ENCODE measurements at regions not wholly inside any gene's neighbourhood (a gene's known extent, or its start where the extent isn't known, plus 50 kb on each side); places are given as distances from the start of the nearest gene placed in this dataset.

- DNase-seq (ENCODE audit: low read depth), result no peak
Measured at GRCh38 chr11:95302211-95302610, 71.2 kb upstream of the SESN3 start.

DNA sequence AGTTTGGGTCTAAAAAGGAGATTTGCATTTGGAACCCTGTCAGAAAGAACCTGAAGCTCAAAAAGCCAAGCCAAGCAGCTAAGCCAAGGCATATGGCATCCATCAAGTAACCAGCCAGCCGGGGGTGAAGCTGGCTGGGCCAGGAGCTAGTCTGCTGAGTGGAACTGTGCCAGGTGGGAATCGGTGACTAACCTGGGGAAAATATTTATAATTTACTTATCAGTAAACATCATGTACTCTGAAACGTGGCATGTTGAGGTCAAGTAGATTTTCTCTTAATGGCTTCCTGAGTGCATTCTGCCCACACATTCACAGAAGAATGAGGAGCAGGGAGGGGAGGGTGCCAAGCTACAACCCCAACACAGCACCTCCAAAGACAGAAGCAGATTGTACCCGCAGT, 70.5 kb upstream of the SESN3 start:
- DNase-seq (ENCODE audit: low read depth), result no peak

DNA sequence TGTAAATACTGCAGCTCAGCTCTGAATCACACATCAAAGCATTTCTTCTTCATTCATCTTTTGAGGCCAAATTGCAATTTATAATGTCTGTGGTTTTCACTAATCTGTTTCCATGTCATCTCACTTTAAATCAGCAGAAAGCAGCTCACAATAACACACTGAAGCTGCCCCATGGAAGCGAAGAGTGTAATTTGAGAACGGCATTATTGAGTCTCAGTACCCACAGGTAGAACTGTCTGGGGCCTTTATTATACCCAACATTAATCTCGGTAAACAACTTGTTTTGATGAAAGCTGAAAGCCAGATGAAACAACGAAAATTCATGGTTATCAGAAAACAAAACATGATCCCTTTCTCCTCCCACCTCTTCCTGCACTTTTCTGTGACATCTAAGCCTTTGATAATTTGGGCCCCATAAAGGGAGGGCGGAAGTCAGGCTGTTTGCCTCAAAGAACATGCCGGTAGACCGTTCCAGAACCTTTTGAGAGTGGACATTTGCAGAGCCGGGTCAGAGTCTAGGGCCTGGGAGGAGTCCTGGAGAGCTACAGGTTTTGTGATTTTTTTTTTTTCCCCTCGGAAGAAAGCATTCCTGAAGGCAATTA, 68.2 kb upstream of the SESN3 start:
- DNase-seq (ENCODE audit: low read depth), result no peak

DNA sequence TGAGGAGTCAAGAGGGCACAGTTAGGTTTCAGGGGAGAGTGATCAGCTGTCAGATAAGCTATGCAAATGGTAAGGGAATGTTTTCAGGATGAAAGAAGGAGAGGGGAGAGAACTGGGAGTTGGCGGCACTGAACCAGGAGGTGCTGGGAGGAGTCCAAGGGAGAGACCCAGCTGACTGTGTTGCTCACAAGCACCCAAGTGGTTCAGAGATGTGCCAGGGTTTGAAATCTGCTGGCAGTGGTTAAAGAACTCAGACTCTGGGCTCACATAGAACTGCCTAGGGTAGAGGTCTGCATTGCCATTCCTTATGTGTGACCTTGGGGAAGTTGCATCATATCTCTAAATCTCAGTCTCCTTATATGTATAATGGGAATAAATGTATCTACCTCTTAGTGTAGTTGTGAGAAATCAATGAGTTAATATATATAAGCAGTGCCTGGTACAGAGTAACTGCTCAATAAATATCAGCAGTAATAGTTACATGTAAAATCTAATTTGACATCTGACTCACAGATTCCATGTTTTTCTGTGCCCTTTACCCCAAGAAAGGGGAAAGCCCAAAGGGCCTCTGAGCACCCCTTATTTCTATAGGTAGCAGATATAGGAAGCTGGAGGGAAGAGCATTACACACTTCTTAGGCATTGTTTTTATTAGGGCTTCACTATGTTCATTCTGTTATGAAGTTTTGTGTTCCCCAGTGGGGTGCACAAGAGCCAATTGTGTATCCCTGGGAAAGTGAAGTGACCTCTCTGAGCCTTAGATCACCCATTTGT, 66.9 kb upstream of the SESN3 start:
- DNase-seq (ENCODE audit: low read depth), result no peak

- no peak for DNase-seq (ENCODE audit: low read depth)
Measured at GRCh38 chr11:95296621-95297025, 65.6 kb upstream of the SESN3 start.

DNA sequence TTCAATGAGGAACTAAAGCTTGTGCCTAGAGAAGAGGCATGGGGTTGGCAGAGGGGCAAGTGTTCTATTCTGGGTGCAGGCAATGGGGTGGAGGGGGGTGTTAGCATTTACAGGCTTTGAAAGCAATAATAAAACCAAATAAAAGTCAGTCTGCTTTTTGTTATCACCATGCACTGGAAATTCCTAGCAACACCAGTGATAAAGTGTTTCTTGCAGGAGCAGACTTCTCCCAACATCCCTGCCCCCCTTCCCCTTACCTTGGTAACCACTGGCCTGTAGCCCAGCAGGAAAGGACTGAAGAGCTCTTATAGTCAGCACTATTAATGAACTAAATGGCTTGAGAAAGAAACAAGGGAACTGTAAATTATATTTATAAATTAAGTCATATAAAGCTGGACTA, 65.2 kb upstream of the SESN3 start:
- DNase-seq (ENCODE audit: low read depth), result no peak

- DNase-seq (ENCODE audit: low read depth), result no peak
Measured at GRCh38 chr11:95295382-95296149, 64.6 kb upstream of the SESN3 start.

DNA sequence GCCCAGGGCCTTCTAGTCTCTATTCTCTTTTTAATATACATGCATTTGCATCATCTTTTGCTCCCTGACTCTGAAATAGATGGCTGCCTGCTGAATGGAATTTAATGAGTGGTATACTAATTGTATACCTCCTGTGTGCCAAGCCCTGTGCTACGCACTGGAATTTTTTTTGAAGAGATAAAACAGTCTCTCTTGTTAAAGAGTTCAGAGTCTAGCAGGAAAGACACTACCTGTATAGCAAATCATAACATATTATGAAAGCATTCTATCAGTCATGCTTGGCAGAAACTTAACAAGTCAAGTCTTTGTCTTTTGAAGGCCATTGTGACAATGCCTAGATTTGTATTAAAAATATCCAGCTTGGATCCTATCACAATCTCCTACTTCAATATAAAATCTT, 63.7 kb upstream of the SESN3 start:
- no peak for DNase-seq (ENCODE audit: low read depth)

DNA sequence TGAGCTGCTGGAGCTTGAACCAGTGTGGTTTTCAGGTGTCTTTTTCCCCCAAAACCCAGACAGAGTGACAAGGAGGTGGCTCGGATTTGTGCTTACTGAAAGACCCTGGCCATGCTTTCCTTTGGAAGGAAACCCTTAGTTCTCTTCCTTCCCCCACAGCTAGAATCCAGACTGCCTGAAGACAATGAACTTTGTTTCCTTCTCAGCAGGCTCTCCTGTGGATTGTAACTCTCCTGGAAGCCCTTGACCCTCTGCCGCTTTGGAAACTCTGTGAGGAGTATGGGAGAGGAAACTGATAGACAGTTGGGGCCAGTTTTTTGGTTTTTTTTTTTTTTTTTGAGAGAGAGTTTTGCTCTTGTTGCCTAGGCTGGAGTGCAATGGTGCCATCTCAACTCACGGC, 62.1 kb upstream of the SESN3 start:
- DNase-seq (ENCODE audit: low read depth), result no peak

- no peak for DNase-seq (ENCODE audit: low read depth)
Measured at GRCh38 chr11:95291946-95292345, 60.9 kb upstream of the SESN3 start.

DNA sequence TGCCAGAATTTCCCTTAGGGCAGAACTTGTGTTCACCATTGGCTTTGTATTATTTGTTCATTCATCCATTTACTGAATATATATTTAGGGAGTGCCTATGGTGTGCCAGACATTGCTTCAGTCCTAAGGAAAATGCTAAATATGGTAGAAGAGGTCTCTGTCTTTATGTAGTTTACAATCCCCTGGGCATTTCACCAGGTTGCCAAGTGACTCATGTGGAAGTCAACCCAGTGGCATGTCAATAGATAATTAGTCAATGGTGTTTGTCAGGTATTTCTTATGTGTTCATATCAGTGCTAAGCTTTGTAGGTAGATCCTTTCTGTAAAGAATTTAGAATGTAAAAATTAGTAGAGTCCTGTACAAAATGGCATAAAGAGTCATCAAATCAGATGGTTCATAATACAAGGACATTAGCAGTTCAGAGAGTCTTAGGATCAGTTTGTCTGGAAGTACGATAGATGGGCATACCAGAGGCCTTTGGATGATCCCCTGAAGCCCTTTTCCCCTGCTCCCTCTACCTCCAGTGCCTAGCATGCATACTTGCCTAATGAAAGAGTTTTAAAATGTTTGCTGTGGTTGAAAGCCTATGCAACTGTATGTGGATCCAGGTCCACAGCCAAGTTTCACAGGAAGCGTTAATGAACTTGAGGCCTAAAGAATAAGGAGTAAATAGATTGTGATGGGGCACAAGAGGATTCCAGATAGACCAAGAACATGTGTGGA, 58.5 kb upstream of the SESN3 start:
- no peak for DNase-seq (ENCODE audit: low read depth)

DNA sequence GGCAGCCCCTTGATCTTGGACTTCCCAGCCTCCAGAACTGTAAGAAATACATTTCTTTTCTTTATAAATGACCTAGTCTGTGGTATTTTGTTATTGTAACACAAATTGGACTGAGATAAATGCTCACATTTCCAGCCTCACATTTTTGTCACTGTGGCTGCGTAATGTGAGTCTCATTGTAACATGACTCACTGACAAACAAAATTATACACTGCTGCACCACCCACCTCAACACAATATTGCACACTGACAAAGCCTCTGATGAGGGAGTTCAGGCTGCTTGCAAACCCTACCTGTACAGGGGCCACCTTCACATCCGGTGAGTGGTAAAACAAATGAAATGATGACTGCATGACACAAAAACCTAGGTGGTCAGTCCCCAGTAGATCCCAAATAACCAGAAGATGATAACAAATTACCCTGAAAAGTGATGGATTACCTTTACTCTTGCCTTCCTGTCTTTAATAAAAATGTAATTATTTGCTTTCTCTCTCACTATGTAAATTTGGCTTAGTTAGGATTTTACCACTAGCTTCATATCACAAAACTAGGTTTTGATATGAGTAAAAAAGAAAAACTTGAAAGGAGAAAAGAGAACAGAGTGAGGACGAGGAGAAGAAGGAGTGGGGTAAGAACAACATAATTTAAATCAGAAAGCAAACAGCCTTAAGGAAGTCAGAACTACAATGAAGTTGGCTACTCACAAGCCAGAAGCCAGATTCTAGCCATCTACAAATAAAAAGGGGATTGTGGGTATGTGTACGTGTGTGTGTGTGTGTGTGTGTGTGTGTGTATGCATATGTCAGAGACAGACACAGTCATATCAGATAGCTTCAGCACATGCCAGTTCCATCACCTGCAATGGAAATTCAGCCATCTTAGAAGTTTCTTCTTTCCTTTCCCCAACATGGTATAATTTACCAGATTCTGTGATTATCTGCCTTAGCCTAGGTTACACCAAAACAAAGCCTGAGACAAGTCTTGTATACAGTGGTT, 53.4 kb upstream of the SESN3 start:
- DNase-seq (ENCODE audit: low read depth), result no peak

- peak; percentile 10 for DNase-seq (ENCODE audit: low read depth)
Measured at GRCh38 chr11:95283650-95284049, 52.6 kb upstream of the SESN3 start.

- no peak for DNase-seq (ENCODE audit: low read depth)
Measured at GRCh38 chr11:95283146-95283545, 52.1 kb upstream of the SESN3 start.

DNA sequence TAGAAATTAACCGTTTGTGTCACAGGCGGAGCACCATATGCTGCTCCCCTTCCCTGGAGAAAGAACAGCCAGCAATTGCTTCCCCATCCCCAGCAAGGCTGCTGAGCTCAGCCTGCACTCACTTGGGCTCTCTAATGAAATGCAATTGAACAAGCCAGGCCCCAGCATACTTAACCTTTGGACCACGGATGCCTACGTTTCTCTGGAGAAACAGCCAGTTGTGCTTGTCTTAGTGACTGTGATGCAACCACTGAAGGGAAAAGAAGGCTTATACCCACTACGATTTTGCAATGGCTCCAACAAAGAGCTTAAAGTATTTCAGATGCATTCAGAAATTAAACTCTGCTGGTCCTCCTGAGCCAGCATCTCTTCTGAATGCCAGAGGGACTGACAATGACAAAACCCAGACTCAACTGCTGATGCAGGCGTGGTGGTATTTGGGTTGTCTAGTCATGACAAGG, 51.3 kb upstream of the SESN3 start:
- peak; percentile 46 for DNase-seq (ENCODE audit: low read depth)

Measured in fibroblast of the conjunctiva (primary cell).